ENCODE measurements at regions not wholly inside any gene's neighbourhood (a gene's known extent, or its start where the extent isn't known, plus 50 kb on each side); places are given as distances from the start of the nearest gene placed in this dataset.

- H3K27me3 ChIP-seq (replicated peaks in 1 of 2; ENCODE audit: control insufficient read depth in 2 of 2, extremely low read depth in 1 of 2, insufficient read depth in 2 of 2, low read length in 1 of 2) = no peaks in the 10 kb centered on the region
- no peak overlapping the region for H3K27ac Mint-ChIP-seq
- peaks cover 15 to 35% (median 24%) of the 10 kb centered on the region in 3 donors for H3K4me1 Mint-ChIP-seq
- ChIA-PET CTCF (no interaction called here), POLR2A (no interaction called here)
- ATAC-seq (replicated peaks in 1 of 4) (no peak), DNase-seq (no peak)
- no peaks in the 10 kb centered on the region for H3K4me1 ChIP-seq (ENCODE audit: control insufficient read depth in 1 of 2, extremely low read depth in 1 of 2, insufficient read depth in 2 of 2, low read length in 2 of 2)
- H3K4me3 Mint-ChIP-seq = no peak overlapping the region
- no peaks in the 10 kb centered on the region for H3K9me3 ChIP-seq
- 90% methylated on average over 2 of the region's 6 CpGs for WGBS (ENCODE audit: insufficient coverage)
- no peaks in the 10 kb centered on the region for H3K27me3 Mint-ChIP-seq
- no peaks in the 10 kb centered on the region for H3K36me3 ChIP-seq (ENCODE audit: control insufficient read depth in 2 of 2, extremely low read depth in 1 of 2, insufficient read depth in 1 of 2, low read length in 1 of 2)
- H3K36me3 Mint-ChIP-seq = no peaks in the 10 kb centered on the region
- H3K9me3 Mint-ChIP-seq = no peaks in the 10 kb centered on the region
- H3K27ac ChIP-seq (ENCODE audit: low read length) = no peak overlapping the region
- H3K4me3 ChIP-seq (ENCODE audit: control insufficient read depth in 1 of 2, extremely low read depth in 1 of 2, low read length in 1 of 2) = no peak overlapping the region
These were observed 242.8 kb upstream of the CXCR4 start for GRCh38 chr2:136360790-136361189.

DNA sequence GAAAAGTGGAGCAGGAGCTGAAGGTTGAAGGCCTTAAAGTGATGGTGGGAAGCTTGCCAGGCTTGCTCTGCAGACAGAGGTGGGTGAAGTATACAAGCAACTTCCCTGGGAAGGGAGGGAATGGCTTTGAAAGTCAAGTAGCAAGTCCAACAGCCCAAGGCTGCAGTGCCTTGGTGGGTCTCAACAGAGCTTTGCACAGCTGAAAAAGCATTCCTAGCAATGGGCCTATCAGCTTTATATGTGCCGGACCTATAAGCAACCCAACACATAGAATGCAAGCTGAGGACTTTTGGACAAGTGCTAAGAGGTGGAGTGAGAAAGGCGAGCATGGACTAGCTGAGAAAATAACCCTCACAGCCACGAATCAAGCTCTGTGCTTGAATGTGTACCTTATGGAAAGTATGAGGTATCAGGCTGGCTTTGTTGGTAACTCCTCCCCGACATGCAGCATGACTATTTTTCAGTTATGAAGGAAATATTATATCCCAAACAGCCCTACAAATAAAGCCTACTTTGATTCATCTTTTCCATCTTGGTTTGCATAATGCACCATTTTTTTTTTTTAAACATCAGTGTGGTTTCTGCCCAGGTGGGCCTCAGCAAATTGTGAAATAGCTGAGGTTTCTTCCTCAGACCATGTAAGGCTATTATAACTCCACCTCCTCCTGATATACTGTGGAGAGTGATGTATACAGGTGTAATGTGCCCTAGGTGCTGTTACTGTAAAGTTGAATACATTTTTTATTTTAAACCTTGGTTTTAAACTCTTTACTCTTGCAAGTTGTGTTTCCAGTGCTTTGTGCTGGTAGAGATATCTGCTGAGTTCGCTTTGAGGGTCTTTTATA lies 241.4 kb upstream of the CXCR4 start:
- no peak overlapping the region for H3K4me3 Mint-ChIP-seq
- no peak overlapping the region for H3K27ac Mint-ChIP-seq
- ATAC-seq (replicated peaks in 1 of 4) (no peak), DNase-seq (no peak)
- Histone ChIP-seq H3K27ac (ENCODE audit: low read length) (no peak overlapping the region), H3K36me3 (ENCODE audit: control insufficient read depth in 2 of 2, extremely low read depth in 1 of 2, insufficient read depth in 1 of 2, low read length in 1 of 2) (no peaks in the 10 kb centered on the region), H3K9me3 (no peaks in the 10 kb centered on the region), H3K27me3 (replicated peaks in 1 of 2; ENCODE audit: control insufficient read depth in 2 of 2, extremely low read depth in 1 of 2, insufficient read depth in 2 of 2, low read length in 1 of 2) (no peaks in the 10 kb centered on the region), H3K4me1 (ENCODE audit: control insufficient read depth in 1 of 2, extremely low read depth in 1 of 2, insufficient read depth in 2 of 2, low read length in 2 of 2) (no peaks in the 10 kb centered on the region), H3K4me3 (ENCODE audit: control insufficient read depth in 1 of 2, extremely low read depth in 1 of 2, low read length in 1 of 2) (no peak overlapping the region)
- ChIA-PET CTCF (interaction anchor here in 1 of 2 donors (0.6 kb wide), 1 partner anchor 432 kb away, joined by 3 read pairs; no protein-coding TSS in a partner anchor), POLR2A (interaction anchor here in 1 of 2 donors (0.6 to 0.8 kb wide), 2 partner anchors 10 to 465 kb away, joined by 3 read pairs; no protein-coding TSS in a partner anchor)
- peaks cover 21 to 34% (median 24%) of the 10 kb centered on the region in 3 donors for H3K4me1 Mint-ChIP-seq
- H3K27me3 Mint-ChIP-seq = no peaks in the 10 kb centered on the region
- no peaks in the 10 kb centered on the region for H3K36me3 Mint-ChIP-seq
- WGBS (ENCODE audit: insufficient coverage) = no CpG with 5 or more reads among the region's 5 CpGs
- H3K9me3 Mint-ChIP-seq = no peaks in the 10 kb centered on the region

GRCh38 chr2:136358576-136358975 lies 240.6 kb upstream of the CXCR4 start:
- H3K4me1 ChIP-seq (ENCODE audit: control insufficient read depth in 1 of 2, extremely low read depth in 1 of 2, insufficient read depth in 2 of 2, low read length in 2 of 2) = no peaks in the 10 kb centered on the region
- H3K27me3 ChIP-seq (replicated peaks in 1 of 2; ENCODE audit: control insufficient read depth in 2 of 2, extremely low read depth in 1 of 2, insufficient read depth in 2 of 2, low read length in 1 of 2) = no peaks in the 10 kb centered on the region
- no peaks in the 10 kb centered on the region for H3K36me3 ChIP-seq (ENCODE audit: control insufficient read depth in 2 of 2, extremely low read depth in 1 of 2, insufficient read depth in 1 of 2, low read length in 1 of 2)
- no peak overlapping the region for H3K27ac ChIP-seq (ENCODE audit: low read length)
- H3K9me3 ChIP-seq = no peaks in the 10 kb centered on the region
- ATAC-seq (replicated peaks in 1 of 4) = no peak
- no peaks in the 10 kb centered on the region for H3K27me3 Mint-ChIP-seq
- ChIA-PET CTCF (interaction anchor here in 1 of 2 donors (0.6 kb wide), 1 partner anchor 85 kb away, joined by 3 read pairs; no protein-coding TSS in a partner anchor), POLR2A (interaction anchor here in 1 of 2 donors (0.8 kb wide), 1 partner anchor 11 kb away, joined by 3 read pairs; no protein-coding TSS in a partner anchor)
- H3K4me3 ChIP-seq (ENCODE audit: control insufficient read depth in 1 of 2, extremely low read depth in 1 of 2, low read length in 1 of 2) = no peak overlapping the region
- peaks cover 19 to 28% (median 21%) of the 10 kb centered on the region in 3 donors for H3K4me1 Mint-ChIP-seq
- no CpG with 5 or more reads among the region's 2 CpGs for WGBS (ENCODE audit: insufficient coverage)
- H3K36me3 Mint-ChIP-seq = no peaks in the 10 kb centered on the region
- H3K27ac Mint-ChIP-seq = no peak overlapping the region
- H3K4me3 Mint-ChIP-seq = no peak overlapping the region
- H3K9me3 Mint-ChIP-seq = no peaks in the 10 kb centered on the region
- no peak for DNase-seq

- no peak for ATAC-seq (replicated peaks in 1 of 4)
- H3K9me3 ChIP-seq = no peaks in the 10 kb centered on the region
- H3K4me3 ChIP-seq (ENCODE audit: control insufficient read depth in 1 of 2, extremely low read depth in 1 of 2, low read length in 1 of 2) = no peak overlapping the region
- WGBS (ENCODE audit: insufficient coverage) = no CpG with 5 or more reads among the region's 1 CpG
- no peak overlapping the region for H3K4me3 Mint-ChIP-seq
- H3K27me3 ChIP-seq (replicated peaks in 1 of 2; ENCODE audit: control insufficient read depth in 2 of 2, extremely low read depth in 1 of 2, insufficient read depth in 2 of 2, low read length in 1 of 2) = no peaks in the 10 kb centered on the region
- H3K36me3 Mint-ChIP-seq = no peaks in the 10 kb centered on the region
- H3K4me1 ChIP-seq (ENCODE audit: control insufficient read depth in 1 of 2, extremely low read depth in 1 of 2, insufficient read depth in 2 of 2, low read length in 2 of 2) = no peaks in the 10 kb centered on the region
- no peaks in the 10 kb centered on the region for H3K36me3 ChIP-seq (ENCODE audit: control insufficient read depth in 2 of 2, extremely low read depth in 1 of 2, insufficient read depth in 1 of 2, low read length in 1 of 2)
- H3K27me3 Mint-ChIP-seq = no peaks in the 10 kb centered on the region
- H3K27ac Mint-ChIP-seq = no peak overlapping the region
- no peak overlapping the region for H3K27ac ChIP-seq (ENCODE audit: low read length)
- CTCF ChIA-PET = interaction anchor here in 1 of 2 donors (1.0 kb wide), 1 partner anchor 20 kb away, joined by 4 read pairs; no protein-coding TSS in a partner anchor
- POLR2A ChIA-PET = no interaction called here
- H3K9me3 Mint-ChIP-seq = no peaks in the 10 kb centered on the region
- H3K4me1 Mint-ChIP-seq = peaks cover 4 to 12% (median 12%) of the 10 kb centered on the region in 3 donors
- no peak for DNase-seq
These were observed 239.0 kb upstream of the CXCR4 start for GRCh38 chr2:136357007-136357380.

DNA sequence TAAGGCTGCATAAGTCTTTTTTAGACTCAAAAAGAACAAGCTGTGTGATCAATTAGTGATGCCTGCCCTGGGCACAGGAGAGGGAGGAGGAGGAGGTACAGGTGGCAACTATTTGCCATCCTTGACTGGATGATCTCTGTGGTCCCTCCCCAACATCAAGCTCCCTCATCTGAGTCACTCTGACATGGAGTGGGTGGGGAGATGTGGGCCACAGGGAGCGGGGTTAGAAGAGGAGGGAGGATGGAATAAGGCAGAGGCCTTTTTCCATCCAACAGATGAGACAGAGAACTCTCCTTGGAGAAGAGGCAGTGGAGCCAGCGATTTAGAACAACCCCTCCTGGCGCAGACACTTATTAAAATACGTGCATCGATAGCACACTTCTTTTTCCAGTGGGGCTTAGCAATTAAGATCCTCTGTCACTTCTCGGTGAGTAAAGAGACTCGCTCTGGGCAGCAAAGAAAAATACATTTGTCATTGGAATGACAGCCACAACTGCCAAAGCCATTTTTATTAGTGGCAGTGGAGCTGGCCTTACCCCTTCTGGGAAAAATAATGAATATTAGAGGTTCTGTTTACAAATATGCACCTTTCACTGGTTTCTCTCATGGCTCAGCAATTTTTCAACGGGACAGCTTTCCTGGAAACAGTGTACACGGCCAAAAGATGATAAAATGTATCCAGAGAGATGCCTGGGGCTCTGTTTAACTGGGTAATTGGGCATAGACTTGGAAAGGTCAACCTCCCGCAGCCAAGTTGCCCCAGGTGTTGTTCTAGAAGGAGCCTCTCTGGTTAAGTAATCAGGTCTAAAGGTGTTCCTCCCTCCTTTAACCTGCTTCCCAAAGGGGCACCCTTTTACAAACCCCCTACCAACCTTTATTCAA lies 238.4 kb upstream of the CXCR4 start:
- DNase-seq = no peak
- no peaks in the 10 kb centered on the region for H3K4me1 ChIP-seq (ENCODE audit: control insufficient read depth in 1 of 2, extremely low read depth in 1 of 2, insufficient read depth in 2 of 2, low read length in 2 of 2)
- Mint-ChIP-seq H3K27ac (no peak overlapping the region), H3K4me1 (peaks cover 9 to 16% (median 12%) of the 10 kb centered on the region in 3 donors), H3K4me3 (no peak overlapping the region), H3K36me3 (no peaks in the 10 kb centered on the region), H3K9me3 (no peaks in the 10 kb centered on the region), H3K27me3 (no peaks in the 10 kb centered on the region)
- no peaks in the 10 kb centered on the region for H3K27me3 ChIP-seq (replicated peaks in 1 of 2; ENCODE audit: control insufficient read depth in 2 of 2, extremely low read depth in 1 of 2, insufficient read depth in 2 of 2, low read length in 1 of 2)
- H3K36me3 ChIP-seq (ENCODE audit: control insufficient read depth in 2 of 2, extremely low read depth in 1 of 2, insufficient read depth in 1 of 2, low read length in 1 of 2) = no peaks in the 10 kb centered on the region
- WGBS (ENCODE audit: insufficient coverage) = 63% methylated on average over 2 of the region's 10 CpGs
- ChIA-PET POLR2A (no interaction called here), CTCF (interaction anchor here in 1 of 2 donors (0.5 to 1.0 kb wide), 2 partner anchors 20 to 260 kb away, joined by 3 to 4 read pairs; no protein-coding TSS in a partner anchor)
- no peaks in the 10 kb centered on the region for H3K9me3 ChIP-seq
- ATAC-seq (replicated peaks in 1 of 4) = no peak
- H3K4me3 ChIP-seq (ENCODE audit: control insufficient read depth in 1 of 2, extremely low read depth in 1 of 2, low read length in 1 of 2) = no peak overlapping the region
- H3K27ac ChIP-seq (ENCODE audit: low read length) = no peak overlapping the region

- ChIA-PET POLR2A (no interaction called here), CTCF (interaction anchor here in 1 of 2 donors (0.6 kb wide), 2 partner anchors 50 to 83 kb away, joined by 3 to 4 read pairs; no protein-coding TSS in a partner anchor)
- WGBS (ENCODE audit: insufficient coverage) = no CpG with 5 or more reads among the region's 4 CpGs
- no peaks in the 10 kb centered on the region for H3K9me3 ChIP-seq
- ATAC-seq (replicated peaks in 1 of 4) (no peak), DNase-seq (no peak)
- H3K36me3 ChIP-seq (ENCODE audit: control insufficient read depth in 2 of 2, extremely low read depth in 1 of 2, insufficient read depth in 1 of 2, low read length in 1 of 2) = no peaks in the 10 kb centered on the region
- H3K27me3 ChIP-seq (replicated peaks in 1 of 2; ENCODE audit: control insufficient read depth in 2 of 2, extremely low read depth in 1 of 2, insufficient read depth in 2 of 2, low read length in 1 of 2) = no peaks in the 10 kb centered on the region
- H3K27ac ChIP-seq (ENCODE audit: low read length) = no peak overlapping the region
- Mint-ChIP-seq H3K4me1 (peaks cover 4 to 6% (median 5%) of the 10 kb centered on the region in 3 donors), H3K4me3 (no peak overlapping the region), H3K27me3 (no peaks in the 10 kb centered on the region), H3K27ac (no peak overlapping the region), H3K9me3 (peaks cover 0 to 12% (median 8%) of the 10 kb centered on the region in 3 donors), H3K36me3 (no peaks in the 10 kb centered on the region)
- H3K4me3 ChIP-seq (ENCODE audit: control insufficient read depth in 1 of 2, extremely low read depth in 1 of 2, low read length in 1 of 2) = no peak overlapping the region
- no peaks in the 10 kb centered on the region for H3K4me1 ChIP-seq (ENCODE audit: control insufficient read depth in 1 of 2, extremely low read depth in 1 of 2, insufficient read depth in 2 of 2, low read length in 2 of 2)
These were observed 233.7 kb upstream of the CXCR4 start for GRCh38 chr2:136351684-136352083.

All from T-cell (primary cell).